T-cell (primary cell): ENCODE measurements at regions not wholly inside any gene's neighbourhood (a gene's known extent, or its start where the extent isn't known, plus 50 kb on each side); places are given as distances from the start of the nearest gene placed in this dataset.

Experiments used
- ATAC-seq, 4 experiments: fragments of 200-7000 bp in 3 of 4; fragments of 150-1000 bp in 1 of 4; cut with Tn5 transposase; replicated peaks in 1 of 4; 1 replicate in 3 of 4; 2 replicates in 1 of 4; pipeline ENCODE4 v1.10.0; 2021; ENCODE audit warnings: moderate library complexity in 3 of 4, mild to moderate bottlenecking in 2 of 4, moderate number of reproducible peaks in 1 of 4
- CTCF ChIA-PET, 2 donors: fragments of 300-600 bp; sonication (Branson Sonifier 250); formaldehyde crosslinking; loops; one replicate each; lab custom pipeline; 2022; ENCODE audit warnings: antibody characterized with exemption in 2 of 2; lab: Charles Lee
- POLR2A ChIA-PET, 2 donors: fragments of 300-600 bp; sonication (Branson Sonifier 250); formaldehyde crosslinking; loops; one replicate each; lab custom pipeline; 2022; ENCODE audit warnings: antibody characterized with exemption in 2 of 2; lab: Charles Lee
- DNase-seq, 35 experiments: peaks; one replicate each; pipeline versions ENCODE4 v3.0.0 to v3.0.0-alpha.2; 2013 to 2023
- H3K27ac ChIP-seq: one replicate; pipeline ENCODE4 v1.5.1; 2013; ENCODE audit warnings: low read length
- H3K27me3 ChIP-seq, 2 experiments: replicated peaks in 1 of 2; 1 replicate in 1 of 2; 2 replicates in 1 of 2; pipeline versions ENCODE4 v1.6.1 to v1.7.0; 2013; ENCODE audit warnings: low read length in 1 of 2, mixed read lengths in 1 of 2; ENCODE audit not compliant: control insufficient read depth in 2 of 2, insufficient read depth in 2 of 2; ENCODE audit errors: extremely low read depth in 1 of 2
- H3K36me3 ChIP-seq, 2 donors: 1 replicate in 1 of 2; 2 replicates in 1 of 2; pipeline versions ENCODE4 v1.6.1 to v1.7.0; 2013; ENCODE audit warnings: low read length in 1 of 2; ENCODE audit not compliant: control insufficient read depth in 2 of 2, insufficient read depth in 1 of 2; ENCODE audit errors: extremely low read depth in 1 of 2
- H3K4me1 ChIP-seq, 2 experiments: 1 replicate in 1 of 2; 2 replicates in 1 of 2; pipeline versions ENCODE4 v1.6.1 to v1.7.0; 2013; ENCODE audit warnings: low read length in 2 of 2, mixed read lengths in 1 of 2; ENCODE audit not compliant: insufficient read depth in 2 of 2, control insufficient read depth in 1 of 2; ENCODE audit errors: extremely low read depth in 1 of 2
- H3K4me3 ChIP-seq, 2 donors: 1 replicate in 1 of 2; 2 replicates in 1 of 2; pipeline versions ENCODE4 v1.5.1 to v1.7.0; 2013; ENCODE audit warnings: mild to moderate bottlenecking in 2 of 2, low read length in 1 of 2, moderate library complexity in 1 of 2; ENCODE audit not compliant: control insufficient read depth in 1 of 2; ENCODE audit errors: extremely low read depth in 1 of 2
- H3K9me3 ChIP-seq: 2 replicates; pipeline ENCODE4 v1.7.0; 2013
- H3K27ac Mint-ChIP-seq, 2 donors: one replicate each; pipeline ENCODE4 v1.8.0; 2020 to 2021; ENCODE audit warnings: mild to moderate bottlenecking in 2 of 2, mixed read lengths in 2 of 2
- H3K27me3 Mint-ChIP-seq, 2 donors: one replicate each; pipeline ENCODE4 v1.8.0; 2021 to 2022; ENCODE audit warnings: mixed read lengths in 2 of 2
- H3K36me3 Mint-ChIP-seq: one replicate; pipeline ENCODE4 v1.8.0; 2021; ENCODE audit warnings: mixed read lengths
- H3K4me1 Mint-ChIP-seq, 3 donors: one replicate each; pipeline ENCODE4 v1.8.0; 2020 to 2022; ENCODE audit warnings: mixed read lengths in 3 of 3, mild to moderate bottlenecking in 1 of 3
- H3K4me3 Mint-ChIP-seq, 3 donors: one replicate each; pipeline ENCODE4 v1.8.0; 2020 to 2022; ENCODE audit warnings: mild to moderate bottlenecking in 3 of 3, mixed read lengths in 3 of 3, moderate library complexity in 3 of 3
- H3K9me3 Mint-ChIP-seq, 3 donors: one replicate each; pipeline ENCODE4 v1.8.0; 2020 to 2022; ENCODE audit warnings: mixed read lengths in 3 of 3
- WGBS: methylation state at CpG from one replicate; pipeline ENCODE4 v1.1.5; 2013; ENCODE audit warnings: missing lambda C conversion rate; ENCODE audit not compliant: insufficient coverage; 5-methylcytosine and 5-hydroxymethylcytosine counted together

GRCh38 chr10:62545160-62546066 lies 171.2 kb downstream of the ZNF365 start:
- ChIA-PET CTCF (no interaction called here), POLR2A (no interaction called here)
- DNase-seq (no peak), ATAC-seq (no peak)
- no peaks in the 10 kb centered on the region for H3K9me3 ChIP-seq
- H3K36me3 ChIP-seq: no peaks in the 10 kb centered on the region
- no peak overlapping the region for H3K27ac Mint-ChIP-seq
- no peak overlapping the region for H3K4me3 Mint-ChIP-seq
- H3K9me3 Mint-ChIP-seq: no peaks in the 10 kb centered on the region
- no peaks in the 10 kb centered on the region for H3K4me1 ChIP-seq
- peaks cover 0 to 2% (median 0%) of the 10 kb centered on the region in 3 donors for H3K4me1 Mint-ChIP-seq
- no peaks in the 10 kb centered on the region for H3K27me3 ChIP-seq
- no peaks in the 10 kb centered on the region for H3K36me3 Mint-ChIP-seq
- H3K27me3 Mint-ChIP-seq: no peaks in the 10 kb centered on the region
- WGBS: 82% methylated on average over 2 of the region's 5 CpGs
- no peak overlapping the region for H3K27ac ChIP-seq
- H3K4me3 ChIP-seq: no peak overlapping the region

GRCh38 chr10:62548686-62549085 lies 174.5 kb downstream of the ZNF365 start:
- no peaks in the 10 kb centered on the region for H3K27me3 ChIP-seq
- no peak overlapping the region for H3K27ac Mint-ChIP-seq
- no peaks in the 10 kb centered on the region for H3K9me3 ChIP-seq
- no peak overlapping the region for H3K4me3 ChIP-seq
- no peaks in the 10 kb centered on the region for H3K36me3 Mint-ChIP-seq
- no peaks in the 10 kb centered on the region for H3K4me1 ChIP-seq
- no peak overlapping the region for H3K27ac ChIP-seq
- CTCF ChIA-PET: no interaction called here
- ATAC-seq: no peak
- no peaks in the 10 kb centered on the region for H3K4me1 Mint-ChIP-seq
- POLR2A ChIA-PET: no interaction called here
- no peaks in the 10 kb centered on the region for H3K9me3 Mint-ChIP-seq
- no peak for DNase-seq
- H3K27me3 Mint-ChIP-seq: no peaks in the 10 kb centered on the region
- no peaks in the 10 kb centered on the region for H3K36me3 ChIP-seq
- H3K4me3 Mint-ChIP-seq: no peak overlapping the region
- WGBS: no CpG with 5 or more reads among the region's 3 CpGs

- Mint-ChIP-seq H3K36me3 (no peaks in the 10 kb centered on the region), H3K9me3 (no peaks in the 10 kb centered on the region), H3K27me3 (peaks cover 3% of the 10 kb centered on the region in 2 donors), H3K4me3 (no peak overlapping the region), H3K27ac (no peak overlapping the region), H3K4me1 (no peaks in the 10 kb centered on the region)
- DNase-seq (no peak), ATAC-seq (no peak)
- H3K27me3 ChIP-seq: no peaks in the 10 kb centered on the region
- no CpG with 5 or more reads among the region's 1 CpG for WGBS
- POLR2A ChIA-PET: no interaction called here
- H3K4me3 ChIP-seq: no peak overlapping the region
- no peaks in the 10 kb centered on the region for H3K36me3 ChIP-seq
- CTCF ChIA-PET: no interaction called here
- no peaks in the 10 kb centered on the region for H3K9me3 ChIP-seq
- H3K4me1 ChIP-seq: no peaks in the 10 kb centered on the region
- no peak overlapping the region for H3K27ac ChIP-seq
These were observed 176.0 kb downstream of the ZNF365 start for GRCh38 chr10:62550173-62550572.

DNA sequence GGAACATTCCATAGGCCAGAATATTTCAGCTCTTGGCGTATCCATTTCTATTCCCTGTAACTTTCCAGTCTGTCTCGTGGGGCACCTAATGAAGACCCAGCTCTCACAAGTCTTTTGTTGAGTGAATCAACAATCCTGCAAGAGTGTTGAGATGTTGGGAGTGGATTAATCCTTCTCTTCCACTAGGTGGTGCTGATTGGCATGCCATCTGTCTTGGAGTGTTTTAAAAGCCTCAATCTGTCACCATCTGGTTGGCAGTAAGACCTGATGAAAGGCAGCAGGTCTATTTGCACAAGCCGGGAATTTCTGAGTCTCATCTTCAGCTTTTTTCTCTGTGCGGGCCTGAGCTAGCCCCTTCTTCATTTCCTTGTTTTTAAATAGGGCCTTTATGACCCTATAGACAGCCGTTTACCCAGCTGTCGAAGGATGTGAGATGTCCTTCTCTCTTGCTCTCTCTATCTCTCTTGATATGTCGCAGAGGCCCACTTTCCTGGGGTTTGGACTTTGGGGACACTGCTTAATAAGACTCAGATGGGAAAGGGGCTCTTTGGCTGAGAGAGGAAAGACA lies 180.5 kb downstream of the ZNF365 start:
- Histone ChIP-seq H3K4me1 (no peaks in the 10 kb centered on the region), H3K27ac (no peak overlapping the region), H3K27me3 (peaks cover 0 to 3% of the 10 kb centered on the region in 2 experiments), H3K4me3 (no peak overlapping the region), H3K36me3 (no peaks in the 10 kb centered on the region), H3K9me3 (no peaks in the 10 kb centered on the region)
- CTCF ChIA-PET: interaction anchor here (0.5 to 1.1 kb wide), 4 partner anchors 298 to 1380 kb away, joined by 3 read pairs; no protein-coding TSS in a partner anchor
- Mint-ChIP-seq H3K9me3 (peaks cover 0 to 4% (median 0%) of the 10 kb centered on the region in 3 donors), H3K27ac (no peak overlapping the region), H3K4me1 (no peaks in the 10 kb centered on the region), H3K36me3 (no peaks in the 10 kb centered on the region), H3K4me3 (no peak overlapping the region), H3K27me3 (peaks cover 17% of the 10 kb centered on the region in 2 donors)
- DNase-seq (peak in 7 of 35 experiments; percentile 0 to 45 (median 6)), ATAC-seq (peak in 2 of 4 experiments; percentile 35 to 52)
- 29% methylated on average over 2 of the region's 7 CpGs for WGBS
- POLR2A ChIA-PET: no interaction called here

- no peak overlapping the region for H3K27ac Mint-ChIP-seq
- no peaks in the 10 kb centered on the region for H3K36me3 Mint-ChIP-seq
- Histone ChIP-seq H3K36me3 (no peaks in the 10 kb centered on the region), H3K4me1 (no peaks in the 10 kb centered on the region), H3K27ac (no peak overlapping the region), H3K27me3 (peaks cover 0 to 3% of the 10 kb centered on the region in 2 experiments), H3K9me3 (no peaks in the 10 kb centered on the region), H3K4me3 (no peak overlapping the region)
- no peak for ATAC-seq
- no peaks in the 10 kb centered on the region for H3K4me1 Mint-ChIP-seq
- no peak for DNase-seq
- peaks cover 0 to 4% (median 0%) of the 10 kb centered on the region in 3 donors for H3K9me3 Mint-ChIP-seq
- no peak overlapping the region for H3K4me3 Mint-ChIP-seq
- H3K27me3 Mint-ChIP-seq: peaks cover 14 to 15% of the 10 kb centered on the region in 2 donors
- WGBS: no CpG with 5 or more reads among the region's 5 CpGs
- POLR2A ChIA-PET: no interaction called here
- CTCF ChIA-PET: no interaction called here
These were observed 185.5 kb downstream of the ZNF365 start for GRCh38 chr10:62559481-62560200.

GRCh38 chr10:62560201-62560819 lies 186.1 kb downstream of the ZNF365 start:
- Mint-ChIP-seq H3K4me1 (no peaks in the 10 kb centered on the region), H3K27ac (no peak overlapping the region), H3K4me3 (no peak overlapping the region), H3K27me3 (peaks cover 14% of the 10 kb centered on the region in 2 donors), H3K9me3 (peaks cover 0 to 4% (median 0%) of the 10 kb centered on the region in 3 donors), H3K36me3 (no peaks in the 10 kb centered on the region)
- ATAC-seq (no peak), DNase-seq (no peak)
- CTCF ChIA-PET: no interaction called here
- no peaks in the 10 kb centered on the region for H3K4me1 ChIP-seq
- POLR2A ChIA-PET: no interaction called here
- no peaks in the 10 kb centered on the region for H3K36me3 ChIP-seq
- peaks cover 0 to 3% of the 10 kb centered on the region in 2 experiments for H3K27me3 ChIP-seq
- no peak overlapping the region for H3K4me3 ChIP-seq
- H3K27ac ChIP-seq: no peak overlapping the region
- 100% methylated on average over 2 of the region's 4 CpGs for WGBS
- H3K9me3 ChIP-seq: no peaks in the 10 kb centered on the region
